PC-9 (cell line): ENCODE measurements at regions not wholly inside any gene's neighbourhood (a gene's known extent, or its start where the extent isn't known, plus 50 kb on each side); places are given as distances from the start of the nearest gene placed in this dataset.

ENCODE experiments used
- CTCF ChIP-seq: fragments of 200-600 bp; sonication (generic); conservative IDR thresholded peaks from 2 replicates; pipeline ENCODE4 v1.6.1; 2017; ENCODE audit warnings: mixed run types, antibody characterized with exemption, mild to moderate bottlenecking, moderate library complexity
- EZH2 ChIP-seq: fragments of 200-600 bp; sonication (generic); IDR thresholded peaks from 2 replicates; pipeline ENCODE4 v1.8.0; 2017; ENCODE audit warnings: antibody characterized with exemption, low read depth

DNA sequence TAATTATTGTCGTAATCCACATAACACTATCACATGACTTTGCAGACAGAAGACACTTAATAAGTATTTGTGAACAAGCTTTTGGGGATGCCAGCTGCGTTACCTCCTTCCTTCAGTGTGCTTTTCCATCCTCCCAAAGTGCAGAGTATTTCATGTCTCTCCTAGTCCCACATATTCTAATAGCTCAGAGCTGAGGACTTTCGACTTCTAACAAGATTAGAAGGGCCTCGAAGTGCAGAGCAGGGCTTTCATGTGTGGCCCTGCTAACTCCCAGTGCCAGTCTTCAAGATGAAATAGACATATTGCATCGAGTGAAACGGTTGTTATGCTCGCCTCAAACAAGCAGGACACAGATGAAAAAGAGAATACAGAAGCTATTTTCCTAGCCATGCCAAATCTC lies 125.7 kb upstream of the RNF32 start:
- TF ChIP-seq CTCF, result no peak
- TF ChIP-seq EZH2, result no peak
